ENCODE measurements at regions not wholly inside any gene's neighbourhood (a gene's known extent, or its start where the extent isn't known, plus 50 kb on each side); places are given as distances from the start of the nearest gene placed in this dataset.

GRCh38 chr10:44506386-44506785 is 121.5 kb upstream of the CXCL12 start:
- TF ChIP-seq, protein P1, sequence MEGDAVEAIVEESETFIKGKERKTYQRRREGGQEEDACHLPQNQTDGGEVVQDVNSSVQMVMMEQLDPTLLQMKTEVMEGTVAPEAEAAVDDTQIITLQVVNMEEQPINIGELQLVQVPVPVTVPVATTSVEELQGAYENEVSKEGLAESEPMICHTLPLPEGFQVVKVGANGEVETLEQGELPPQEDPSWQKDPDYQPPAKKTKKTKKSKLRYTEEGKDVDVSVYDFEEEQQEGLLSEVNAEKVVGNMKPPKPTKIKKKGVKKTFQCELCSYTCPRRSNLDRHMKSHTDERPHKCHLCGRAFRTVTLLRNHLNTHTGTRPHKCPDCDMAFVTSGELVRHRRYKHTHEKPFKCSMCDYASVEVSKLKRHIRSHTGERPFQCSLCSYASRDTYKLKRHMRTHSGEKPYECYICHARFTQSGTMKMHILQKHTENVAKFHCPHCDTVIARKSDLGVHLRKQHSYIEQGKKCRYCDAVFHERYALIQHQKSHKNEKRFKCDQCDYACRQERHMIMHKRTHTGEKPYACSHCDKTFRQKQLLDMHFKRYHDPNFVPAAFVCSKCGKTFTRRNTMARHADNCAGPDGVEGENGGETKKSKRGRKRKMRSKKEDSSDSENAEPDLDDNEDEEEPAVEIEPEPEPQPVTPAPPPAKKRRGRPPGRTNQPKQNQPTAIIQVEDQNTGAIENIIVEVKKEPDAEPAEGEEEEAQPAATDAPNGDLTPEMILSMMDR (conservative IDR thresholded peaks at IDR 0.05): no peak
- no peak overlapping the region for H3K27ac ChIP-seq

- TF ChIP-seq, protein P1 (conservative IDR thresholded peaks at IDR 0.05): no peak
- H3K27ac ChIP-seq: no peak overlapping the region
These were observed 125.7 kb upstream of the CXCL12 start for GRCh38 chr10:44510379-44511115.

- H3K27ac ChIP-seq: no peak overlapping the region
- TF ChIP-seq, protein P1 (conservative IDR thresholded peaks at IDR 0.05): no peak
These were observed 126.3 kb upstream of the CXCL12 start for GRCh38 chr10:44511166-44511565.

- TF ChIP-seq, protein P1 (conservative IDR thresholded peaks at IDR 0.05): no peak
- H3K27ac ChIP-seq: no peak overlapping the region
These were observed 126.7 kb upstream of the CXCL12 start for GRCh38 chr10:44511601-44512000.

- TF ChIP-seq, protein P1 (conservative IDR thresholded peaks at IDR 0.05): no peak
- no peak overlapping the region for H3K27ac ChIP-seq
These were observed 127.6 kb upstream of the CXCL12 start for GRCh38 chr10:44512431-44513022.

- TF ChIP-seq, protein P1 (conservative IDR thresholded peaks at IDR 0.05): no peak
- H3K27ac ChIP-seq: no peak overlapping the region
These were observed 128.7 kb upstream of the CXCL12 start for GRCh38 chr10:44513591-44513990.

DNA sequence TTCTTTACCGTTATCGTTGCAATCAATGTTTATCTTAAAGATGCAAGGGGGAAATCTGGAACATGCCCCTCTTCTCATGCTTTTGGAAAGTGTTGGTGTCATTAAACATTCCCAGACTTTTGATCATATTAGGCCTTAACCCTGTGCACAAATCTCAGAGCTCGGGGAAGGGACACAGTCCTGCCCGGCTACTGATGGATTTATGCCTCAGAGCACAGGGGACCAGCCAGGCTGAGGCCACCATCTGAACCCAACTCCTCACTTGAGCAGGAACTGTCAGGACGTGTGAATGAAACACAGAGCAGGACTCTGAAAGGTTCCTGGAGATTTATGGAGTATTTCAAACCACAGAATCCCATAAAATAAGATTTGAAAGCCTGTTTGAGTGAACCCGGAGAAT is 132.0 kb upstream of the CXCL12 start:
- no peak overlapping the region for H3K27ac ChIP-seq
- TF ChIP-seq, protein P1 (conservative IDR thresholded peaks at IDR 0.05): no peak
